ENCODE measurements at regions not wholly inside any gene's neighbourhood (a gene's known extent, or its start where the extent isn't known, plus 50 kb on each side); places are given as distances from the start of the nearest gene placed in this dataset.

DNA sequence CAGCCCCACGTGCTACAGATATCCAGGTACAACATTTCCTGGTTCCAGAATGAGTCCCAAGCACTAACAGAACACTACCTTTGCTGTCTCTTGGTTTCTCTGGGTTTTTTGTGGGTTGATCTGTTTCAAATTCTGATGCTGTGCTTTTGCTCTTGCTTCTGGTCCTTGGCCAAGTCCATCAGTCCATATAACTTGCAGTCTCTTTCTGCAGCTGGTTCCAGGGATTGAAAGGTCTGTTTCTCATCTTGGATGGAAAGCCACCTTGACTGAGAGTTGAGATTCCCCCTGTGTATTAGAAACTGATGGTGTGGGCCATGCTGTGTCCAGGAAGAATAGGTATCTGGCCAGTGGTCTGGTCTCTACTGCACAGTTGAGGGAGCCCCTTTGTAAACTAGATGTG is 171.1 kb downstream of the JCAD start:
- Histone ChIP-seq H3K4me3 (ENCODE audit: low read length in 3 of 3) (no peak overlapping the region), H3K9ac (ENCODE audit: low read length in 3 of 3) (no peak overlapping the region), H3K9me3 (ENCODE audit: control insufficient read depth in 2 of 3, insufficient read depth in 1 of 3, low read length in 3 of 3) (no peaks in the 10 kb centered on the region), H3K36me3 (ENCODE audit: control insufficient read depth in 2 of 3, insufficient read depth in 3 of 3, low read length in 3 of 3) (no peaks in the 10 kb centered on the region), H3K27ac (ENCODE audit: low read depth in 2 of 2, low read length in 2 of 2) (no peak overlapping the region), H3K27me3 (ENCODE audit: control insufficient read depth, insufficient read depth, low read length) (no peaks in the 10 kb centered on the region), H3K4me1 (ENCODE audit: control insufficient read depth in 2 of 3, insufficient read depth in 2 of 3, low read depth in 1 of 3, low read length in 3 of 3) (no peaks in the 10 kb centered on the region)
- TF ChIP-seq, protein P1, sequence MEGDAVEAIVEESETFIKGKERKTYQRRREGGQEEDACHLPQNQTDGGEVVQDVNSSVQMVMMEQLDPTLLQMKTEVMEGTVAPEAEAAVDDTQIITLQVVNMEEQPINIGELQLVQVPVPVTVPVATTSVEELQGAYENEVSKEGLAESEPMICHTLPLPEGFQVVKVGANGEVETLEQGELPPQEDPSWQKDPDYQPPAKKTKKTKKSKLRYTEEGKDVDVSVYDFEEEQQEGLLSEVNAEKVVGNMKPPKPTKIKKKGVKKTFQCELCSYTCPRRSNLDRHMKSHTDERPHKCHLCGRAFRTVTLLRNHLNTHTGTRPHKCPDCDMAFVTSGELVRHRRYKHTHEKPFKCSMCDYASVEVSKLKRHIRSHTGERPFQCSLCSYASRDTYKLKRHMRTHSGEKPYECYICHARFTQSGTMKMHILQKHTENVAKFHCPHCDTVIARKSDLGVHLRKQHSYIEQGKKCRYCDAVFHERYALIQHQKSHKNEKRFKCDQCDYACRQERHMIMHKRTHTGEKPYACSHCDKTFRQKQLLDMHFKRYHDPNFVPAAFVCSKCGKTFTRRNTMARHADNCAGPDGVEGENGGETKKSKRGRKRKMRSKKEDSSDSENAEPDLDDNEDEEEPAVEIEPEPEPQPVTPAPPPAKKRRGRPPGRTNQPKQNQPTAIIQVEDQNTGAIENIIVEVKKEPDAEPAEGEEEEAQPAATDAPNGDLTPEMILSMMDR (IDR thresholded peaks at IDR 0.05; ENCODE audit: borderline replicate concordance, extremely low read depth, insufficient read depth): no peak
- DNase-seq (no peak), FAIRE-seq (no peak)
- intact Hi-C loops (cut with DNase I): no loop called here

- Histone ChIP-seq H3K27me3 (ENCODE audit: control insufficient read depth, insufficient read depth, low read length) (no peaks in the 10 kb centered on the region), H3K4me3 (ENCODE audit: low read length in 3 of 3) (no peak overlapping the region), H3K27ac (ENCODE audit: low read depth in 2 of 2, low read length in 2 of 2) (no peak overlapping the region), H3K9ac (ENCODE audit: low read length in 3 of 3) (no peak overlapping the region), H3K36me3 (ENCODE audit: control insufficient read depth in 2 of 3, insufficient read depth in 3 of 3, low read length in 3 of 3) (no peaks in the 10 kb centered on the region), H3K4me1 (ENCODE audit: control insufficient read depth in 2 of 3, insufficient read depth in 2 of 3, low read depth in 1 of 3, low read length in 3 of 3) (no peaks in the 10 kb centered on the region), H3K9me3 (ENCODE audit: control insufficient read depth in 2 of 3, insufficient read depth in 1 of 3, low read length in 3 of 3) (no peaks in the 10 kb centered on the region)
- TF ChIP-seq, protein P1 (IDR thresholded peaks at IDR 0.05; ENCODE audit: borderline replicate concordance, extremely low read depth, insufficient read depth): no peak
- FAIRE-seq: no peak
- DNase-seq: no peak
- intact Hi-C loops (cut with DNase I): no loop called here
These were observed 173.1 kb downstream of the JCAD start for GRCh38 chr10:29886299-29886698.

DNA sequence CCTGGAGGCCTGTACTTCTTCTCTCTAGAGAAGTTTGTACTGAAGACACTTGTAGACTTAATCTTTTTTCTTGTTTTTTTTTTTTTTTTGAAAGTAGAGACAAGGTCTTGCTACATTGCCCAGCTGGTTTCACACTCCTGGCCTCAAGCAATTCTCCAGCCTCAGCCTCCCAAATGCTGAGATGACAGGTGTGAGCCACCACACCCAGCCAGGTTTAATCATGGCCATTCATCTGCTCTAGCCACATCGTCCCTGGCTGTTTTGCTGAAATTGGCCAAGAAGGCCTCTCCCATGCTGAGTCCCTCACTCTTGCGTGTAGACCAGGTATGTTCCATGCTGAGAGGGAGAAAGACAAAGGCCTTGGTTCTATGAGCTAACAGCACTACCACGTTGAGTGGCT is 176.2 kb downstream of the JCAD start:
- intact Hi-C loops (cut with DNase I): no loop called here
- no peak overlapping the region for H3K4me3 ChIP-seq (ENCODE audit: low read length in 3 of 3)
- no peak for DNase-seq
- H3K27me3 ChIP-seq (ENCODE audit: control insufficient read depth, insufficient read depth, low read length): no peaks in the 10 kb centered on the region
- no peaks in the 10 kb centered on the region for H3K36me3 ChIP-seq (ENCODE audit: control insufficient read depth in 2 of 3, insufficient read depth in 3 of 3, low read length in 3 of 3)
- no peak overlapping the region for H3K27ac ChIP-seq (ENCODE audit: low read depth in 2 of 2, low read length in 2 of 2)
- no peak for FAIRE-seq
- H3K9me3 ChIP-seq (ENCODE audit: control insufficient read depth in 2 of 3, insufficient read depth in 1 of 3, low read length in 3 of 3): no peaks in the 10 kb centered on the region
- TF ChIP-seq, protein P1 (IDR thresholded peaks at IDR 0.05; ENCODE audit: borderline replicate concordance, extremely low read depth, insufficient read depth): no peak
- no peaks in the 10 kb centered on the region for H3K4me1 ChIP-seq (ENCODE audit: control insufficient read depth in 2 of 3, insufficient read depth in 2 of 3, low read depth in 1 of 3, low read length in 3 of 3)
- no peak overlapping the region for H3K9ac ChIP-seq (ENCODE audit: low read length in 3 of 3)

DNA sequence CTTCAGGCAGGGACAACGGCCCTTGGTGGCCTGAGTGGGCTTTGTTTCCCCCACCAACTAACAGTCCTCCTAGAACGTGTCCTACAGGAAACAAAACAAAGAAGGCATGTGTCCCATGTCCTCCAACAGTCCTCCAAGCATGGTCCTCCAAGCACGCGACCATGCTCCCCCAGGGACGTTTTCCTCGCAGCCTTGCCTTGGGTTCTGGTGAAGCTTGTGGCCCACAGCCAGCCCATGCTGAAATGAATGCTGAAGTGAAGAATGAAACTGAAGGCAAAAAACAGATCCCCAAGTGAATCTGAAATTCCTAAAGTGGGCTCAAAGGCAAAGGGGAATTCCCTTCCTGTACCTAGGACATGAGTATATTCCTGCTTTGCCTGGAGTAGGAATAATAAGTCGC is 176.6 kb downstream of the JCAD start:
- DNase-seq (no peak), FAIRE-seq (no peak)
- Histone ChIP-seq H3K9ac (ENCODE audit: low read length in 3 of 3) (no peak overlapping the region), H3K27ac (ENCODE audit: low read depth in 2 of 2, low read length in 2 of 2) (no peak overlapping the region), H3K4me3 (ENCODE audit: low read length in 3 of 3) (no peak overlapping the region), H3K27me3 (ENCODE audit: control insufficient read depth, insufficient read depth, low read length) (no peaks in the 10 kb centered on the region), H3K9me3 (ENCODE audit: control insufficient read depth in 2 of 3, insufficient read depth in 1 of 3, low read length in 3 of 3) (no peaks in the 10 kb centered on the region), H3K36me3 (ENCODE audit: control insufficient read depth in 2 of 3, insufficient read depth in 3 of 3, low read length in 3 of 3) (no peaks in the 10 kb centered on the region), H3K4me1 (ENCODE audit: control insufficient read depth in 2 of 3, insufficient read depth in 2 of 3, low read depth in 1 of 3, low read length in 3 of 3) (no peaks in the 10 kb centered on the region)
- TF ChIP-seq, protein P1 (IDR thresholded peaks at IDR 0.05; ENCODE audit: borderline replicate concordance, extremely low read depth, insufficient read depth): no peak
- intact Hi-C loops (cut with DNase I): no loop called here

Measured in kidney (tissue), 13 donors.